ENCODE measurements at regions not wholly inside any gene's neighbourhood (a gene's known extent, or its start where the extent isn't known, plus 50 kb on each side); places are given as distances from the start of the nearest gene placed in this dataset.

DNA sequence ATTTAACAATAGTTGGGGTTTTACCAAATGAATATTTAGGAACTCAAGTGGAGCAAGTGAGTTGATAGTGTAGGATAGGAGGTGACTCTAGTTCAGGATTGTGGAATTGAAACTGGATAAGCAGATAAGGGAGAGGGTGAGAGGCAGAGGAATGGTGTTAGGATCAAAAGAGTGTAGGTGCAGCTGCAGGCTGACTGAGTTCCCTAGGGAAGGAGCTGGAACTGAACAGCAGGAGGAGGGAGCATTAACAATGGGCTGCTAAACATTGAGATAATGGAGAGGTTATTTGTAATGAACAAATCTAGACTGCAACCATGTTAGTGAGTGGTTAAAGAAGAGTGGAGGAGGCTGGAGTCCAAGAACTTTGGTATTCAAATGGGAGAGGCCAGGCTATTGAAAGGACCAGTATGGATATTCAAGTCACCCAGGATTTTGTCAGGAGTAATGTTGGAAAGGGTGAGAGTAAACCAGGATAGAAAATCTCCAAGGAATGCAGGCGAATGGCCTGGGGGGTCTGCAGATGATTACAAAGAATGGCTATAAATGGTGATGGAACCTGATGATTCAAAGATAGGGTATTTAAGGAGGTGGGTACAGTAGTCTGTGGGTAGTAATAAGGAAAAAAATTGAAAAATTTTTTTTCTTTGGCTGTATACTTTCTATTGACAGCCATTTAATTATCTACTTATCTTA, 497.1 kb upstream of the TENM3 start:
- H3K14ac ChIP-seq (replicated peaks; ENCODE audit: low read depth, low read length): no peak overlapping the region
- H2BK20ac ChIP-seq (ENCODE audit: low read depth, low read length): no peak overlapping the region
- ATAC-seq (ENCODE audit: low read depth) (no peak), DNase-seq (no peak)
- no peaks in the 10 kb centered on the region for H3K27me3 ChIP-seq (ENCODE audit: control insufficient read depth, insufficient read depth, low read length)
- no peak overlapping the region for H2AK5ac ChIP-seq (ENCODE audit: low read depth, low read length)
- no peak overlapping the region for H4K91ac ChIP-seq (ENCODE audit: insufficient read depth, low read depth, low read length)
- no peak overlapping the region for H3K27ac ChIP-seq (ENCODE audit: insufficient read depth, low read length)
- dilution Hi-C loops (cut with HindIII; ENCODE audit: low sequenced_read_pairs, unreplicated experiment): no loop called here
- H3K56ac ChIP-seq (ENCODE audit: extremely low read depth, insufficient read depth, low read length): no peak overlapping the region
- no peak overlapping the region for H3K9ac ChIP-seq (ENCODE audit: low read depth, low read length)
- TF ChIP-seq RAD21 (IDR thresholded peaks at IDR 0.05; ENCODE audit: low read length) (no peak), FOS (IDR thresholded peaks at IDR 0.05; ENCODE audit: low read depth, low read length) (no peak), BHLHE40 (IDR thresholded peaks at IDR 0.05; ENCODE audit: low read depth, low read length) (no peak), MAZ (IDR thresholded peaks at IDR 0.05; ENCODE audit: borderline replicate concordance, low read depth, low read length) (no peak), POLR2A (IDR thresholded peaks at IDR 0.05; ENCODE audit: low read depth, low read length) (no peak), MAFK (IDR thresholded peaks at IDR 0.05; ENCODE audit: low read depth, low read length) (no peak)
- TF ChIP-seq, protein P1, sequence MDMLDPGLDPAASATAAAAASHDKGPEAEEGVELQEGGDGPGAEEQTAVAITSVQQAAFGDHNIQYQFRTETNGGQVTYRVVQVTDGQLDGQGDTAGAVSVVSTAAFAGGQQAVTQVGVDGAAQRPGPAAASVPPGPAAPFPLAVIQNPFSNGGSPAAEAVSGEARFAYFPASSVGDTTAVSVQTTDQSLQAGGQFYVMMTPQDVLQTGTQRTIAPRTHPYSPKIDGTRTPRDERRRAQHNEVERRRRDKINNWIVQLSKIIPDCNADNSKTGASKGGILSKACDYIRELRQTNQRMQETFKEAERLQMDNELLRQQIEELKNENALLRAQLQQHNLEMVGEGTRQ (IDR thresholded peaks at IDR 0.05; ENCODE audit: low read depth, low read length): no peak
- H2AFZ ChIP-seq (replicated peaks; ENCODE audit: low read length, poor library complexity): no peak overlapping the region
- no peaks in the 10 kb centered on the region for H3K36me3 ChIP-seq (ENCODE audit: control insufficient read depth, insufficient read depth, low read length)
- no peaks in the 10 kb centered on the region for H3K9me1 ChIP-seq (ENCODE audit: insufficient read depth, low read length)
- H2BK5ac ChIP-seq (ENCODE audit: low read depth, low read length, poor library complexity, severe bottlenecking): no peak overlapping the region
- H4K8ac ChIP-seq (ENCODE audit: low read depth in 2 of 2, low read length in 2 of 2): no peak overlapping the region
- no peak overlapping the region for H3K4ac ChIP-seq (ENCODE audit: low read depth, low read length)
- no peak overlapping the region for H3K4me2 ChIP-seq (ENCODE audit: low read depth, low read length)
- H3K79me1 ChIP-seq (ENCODE audit: low read depth in 1 of 2, low read length in 2 of 2): no peaks in the 10 kb centered on the region
- no peak overlapping the region for H2AK9ac ChIP-seq (replicated peaks; ENCODE audit: low read depth, low read length, poor library complexity)
- ChIA-PET POLR2A (ENCODE audit: unreplicated experiment) (no interaction called here), CTCF (interaction anchor here (0.6 kb wide), 2 partner anchors 49 to 136 kb away, joined by 3 read pairs; no protein-coding TSS in a partner anchor)
- no peaks in the 10 kb centered on the region for H4K20me1 ChIP-seq (ENCODE audit: insufficient read depth, low read length)
- in situ Hi-C loops (cut with MboI; ENCODE audit: low sequenced_read_pairs): no loop called here
- WGBS, 2 experiments (ENCODE audit: extremely low coverage in 2 of 2, insufficient read length in 1 of 2): 100% methylated on average over 1 of the region's 1 CpG; no CpG with 5 or more reads in 1 of the 2 experiments
- intact Hi-C loops (cut with micrococcal nuclease): no loop called here
- H3K23ac ChIP-seq (ENCODE audit: low read depth, low read length): no peak overlapping the region
- H2BK120ac ChIP-seq (ENCODE audit: low read depth, low read length): no peak overlapping the region
- BruUV-seq (replicated peaks): no TSS peak
- H2BK15ac ChIP-seq (ENCODE audit: low read depth, low read length): no peak overlapping the region
- no peak overlapping the region for H3K4me3 ChIP-seq (ENCODE audit: insufficient read depth, low read depth, low read length)
- H3K4me1 ChIP-seq (ENCODE audit: control insufficient read depth, insufficient read depth, low read length): no peaks in the 10 kb centered on the region
- H4K5ac ChIP-seq (ENCODE audit: low read depth, low read length): no peak overlapping the region
- H3K9me3 ChIP-seq (ENCODE audit: control insufficient read depth, insufficient read depth, low read length): no peaks in the 10 kb centered on the region
- H3K18ac ChIP-seq (ENCODE audit: low read depth, low read length): no peak overlapping the region

Data from IMR-90 (cell line).